ENCODE measurements at regions not wholly inside any gene's neighbourhood (a gene's known extent, or its start where the extent isn't known, plus 50 kb on each side); places are given as distances from the start of the nearest gene placed in this dataset.

DNA sequence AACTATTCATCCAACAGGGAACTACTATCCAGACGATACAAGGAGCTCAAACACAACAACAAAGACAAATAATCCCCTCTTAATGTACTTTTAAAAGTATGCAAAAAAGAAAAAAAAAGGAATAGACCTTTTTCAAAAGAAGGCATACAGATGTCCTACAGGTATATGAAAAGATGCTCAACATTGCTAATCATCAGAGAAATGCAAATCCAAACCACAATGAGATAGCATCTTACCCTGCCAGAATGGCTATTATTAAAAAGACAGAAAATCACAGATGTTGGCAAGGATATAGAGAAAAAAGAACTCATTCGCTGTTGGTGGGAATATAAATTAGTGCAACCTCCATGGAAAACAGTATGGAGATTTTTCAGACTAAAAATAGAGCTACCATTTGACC, 67.1 kb upstream of the ENPP6 start:
- Histone ChIP-seq H3K27ac (ENCODE audit: low read depth, low read length) (no peak overlapping the region), H3K27me3 (replicated peaks in 1 of 4; ENCODE audit: control insufficient read depth in 3 of 4, extremely low read depth in 1 of 4, insufficient read depth in 3 of 4, low read length in 3 of 4) (no peaks in the 10 kb centered on the region), H3K56ac (replicated peaks; ENCODE audit: insufficient read length, low read depth, low read length) (no peak overlapping the region), H3K79me1 (ENCODE audit: low read depth, low read length) (no peaks in the 10 kb centered on the region), H3K9me3 (ENCODE audit: insufficient read depth in 2 of 2, low read depth in 1 of 2, low read length in 1 of 2) (no peaks in the 10 kb centered on the region), H2BK120ac (replicated peaks; ENCODE audit: low read depth, low read length) (no peak overlapping the region), H3K23me2 (ENCODE audit: low read depth, low read length) (no peaks in the 10 kb centered on the region), H2BK15ac (ENCODE audit: low read length) (no peak overlapping the region), H4K8ac (ENCODE audit: extremely low read depth, insufficient read depth, low read length) (no peak overlapping the region), H3K4me3 (ENCODE audit: extremely low read depth in 1 of 4, insufficient read depth in 2 of 4, low read depth in 3 of 4, low read length in 4 of 4) (no peak overlapping the region), H4K91ac (replicated peaks; ENCODE audit: insufficient read length, low read length) (no peak overlapping the region), H3K23ac (ENCODE audit: insufficient read length) (no peak overlapping the region), H3K4me2 (ENCODE audit: insufficient read depth in 1 of 2, low read depth in 2 of 2, low read length in 2 of 2) (no peak overlapping the region), H4K5ac (ENCODE audit: insufficient read length, low read depth, low read length) (no peak overlapping the region), H3K9ac (replicated peaks in 1 of 4; ENCODE audit: extremely low read depth in 1 of 4, low read depth in 3 of 4, low read length in 3 of 4) (no peak overlapping the region), H4K20me1 (replicated peaks in 1 of 2; ENCODE audit: control insufficient read depth in 1 of 2, insufficient read depth in 2 of 2, low read length in 2 of 2) (no peaks in the 10 kb centered on the region), H3K18ac (ENCODE audit: extremely low read depth, low read length) (no peak overlapping the region), H2AFZ (ENCODE audit: low read length) (no peak overlapping the region), H3K79me2 (ENCODE audit: control insufficient read depth in 1 of 2, insufficient read depth in 2 of 2, low read length in 2 of 2) (no peaks in the 10 kb centered on the region), H2BK12ac (ENCODE audit: low read depth, low read length) (no peak overlapping the region), H3K4ac (replicated peaks; ENCODE audit: insufficient read length, low read depth, low read length) (no peak overlapping the region), H2AK5ac (ENCODE audit: low read depth, low read length) (no peak overlapping the region), H2BK20ac (ENCODE audit: low read length) (no peak overlapping the region), H3K4me1 (replicated peaks in 1 of 4; ENCODE audit: control insufficient read depth in 3 of 4, insufficient read depth in 4 of 4, low read length in 3 of 4) (peaks cover 0 to 6% (median 2%) of the 10 kb centered on the region in 4 experiments; a peak in 3 of 7 replicates), H3K14ac (ENCODE audit: insufficient read length) (no peak overlapping the region), H3K36me3 (ENCODE audit: control insufficient read depth in 2 of 4, insufficient read depth in 4 of 4, low read length in 3 of 4) (no peaks in the 10 kb centered on the region), H2BK5ac (ENCODE audit: low read depth, low read length) (no peak overlapping the region)
- DNase-seq (ENCODE audit: low read depth in 1 of 2, low spot score in 2 of 2) (no peak), FAIRE-seq (no peak)
- ChIA-PET CTCF (ENCODE audit: partially characterized antibody) (interaction anchor here (1.9 to 2.2 kb wide), 2 partner anchors 12 to 65 kb away, joined by 4 to 6 read pairs; no protein-coding TSS in a partner anchor), POLR2A (ENCODE audit: partially characterized antibody) (no interaction called here)
- 86% methylated on average over 2 of the region's 2 CpGs; no CpG with 5 or more reads in 1 of the 2 experiments for WGBS, 2 experiments (ENCODE audit: extremely low coverage in 1 of 2, insufficient coverage in 1 of 2, insufficient read length in 1 of 2, insufficient replicate concordance in 2 of 2, low coverage in 1 of 2, low lambda C conversion rate in 2 of 2, missing lambda C conversion rate in 1 of 2)
- TF ChIP-seq YY1 (IDR thresholded peaks at IDR 0.05; ENCODE audit: low read depth, low read length) (no peak), TEAD4 (IDR thresholded peaks at IDR 0.05; ENCODE audit: low read depth, low read length) (no peak), TCF12 (IDR thresholded peaks at IDR 0.05; ENCODE audit: low read depth, low read length) (no peak), SUZ12 (IDR thresholded peaks at IDR 0.05; ENCODE audit: low read length) (no peak), GABPA (IDR thresholded peaks at IDR 0.05; ENCODE audit: borderline replicate concordance, insufficient read depth, low read length) (no peak)
